ENCODE measurements at regions not wholly inside any gene's neighbourhood (a gene's known extent, or its start where the extent isn't known, plus 50 kb on each side); places are given as distances from the start of the nearest gene placed in this dataset.
A peak's percentile ranks its signal among the peaks of the same experiment; 100 is the strongest.

- H3K36me3 ChIP-seq (ENCODE audit: insufficient read depth, insufficient read length, low read length) = no peaks in the 10 kb centered on the region
- no peak overlapping the region for H3K4me3 ChIP-seq (ENCODE audit: insufficient read length, low read depth)
- DNase-seq (ENCODE audit: low read depth, low spot score) = no peak
- no peaks in the 10 kb centered on the region for H3K4me1 ChIP-seq (ENCODE audit: insufficient read depth, insufficient read length)
- no peak overlapping the region for H3K9ac ChIP-seq (ENCODE audit: insufficient read length, low read depth)
- no peaks in the 10 kb centered on the region for H3K27me3 ChIP-seq (ENCODE audit: insufficient read depth, insufficient read length)
- TF ChIP-seq ZNF274 (IDR thresholded peaks at IDR 0.05; ENCODE audit: low read depth, low read length) (no peak), YY1 (IDR thresholded peaks at IDR 0.05; ENCODE audit: insufficient read depth, insufficient read length) (no peak)
- H3K9me3 ChIP-seq (ENCODE audit: insufficient read depth, low read length) = no peaks in the 10 kb centered on the region
Observed at GRCh38 chr9:27634879-27635278, 61.6 kb upstream of the C9orf72 start.

GRCh38 chr9:27638716-27639115 is 65.4 kb upstream of the C9orf72 start:
- H3K4me3 ChIP-seq (ENCODE audit: insufficient read length, low read depth) = no peak overlapping the region
- H3K27me3 ChIP-seq (ENCODE audit: insufficient read depth, insufficient read length) = no peaks in the 10 kb centered on the region
- no peak for TF ChIP-seq ZNF274 (IDR thresholded peaks at IDR 0.05; ENCODE audit: low read depth, low read length)
- TF ChIP-seq YY1 (IDR thresholded peaks at IDR 0.05; ENCODE audit: insufficient read depth, insufficient read length) = no peak
- TF ChIP-seq SUZ12 (IDR thresholded peaks at IDR 0.05; ENCODE audit: extremely low read depth, insufficient read depth, insufficient read length) = no peak
- no peaks in the 10 kb centered on the region for H3K9me3 ChIP-seq (ENCODE audit: insufficient read depth, low read length)
- no peaks in the 10 kb centered on the region for H3K4me1 ChIP-seq (ENCODE audit: insufficient read depth, insufficient read length)
- DNase-seq (ENCODE audit: low read depth, low spot score) = no peak
- H3K9ac ChIP-seq (ENCODE audit: insufficient read length, low read depth) = no peak overlapping the region
- H3K36me3 ChIP-seq (ENCODE audit: insufficient read depth, insufficient read length, low read length) = no peaks in the 10 kb centered on the region

- no peaks in the 10 kb centered on the region for H3K27me3 ChIP-seq (ENCODE audit: insufficient read depth, insufficient read length)
- no peaks in the 10 kb centered on the region for H3K4me1 ChIP-seq (ENCODE audit: insufficient read depth, insufficient read length)
- H3K36me3 ChIP-seq (ENCODE audit: insufficient read depth, insufficient read length, low read length) = no peaks in the 10 kb centered on the region
- TF ChIP-seq SUZ12 (IDR thresholded peaks at IDR 0.05; ENCODE audit: extremely low read depth, insufficient read depth, insufficient read length) (no peak), YY1 (IDR thresholded peaks at IDR 0.05; ENCODE audit: insufficient read depth, insufficient read length) (no peak), ZNF274 (IDR thresholded peaks at IDR 0.05; ENCODE audit: low read depth, low read length) (no peak)
- H3K4me3 ChIP-seq (ENCODE audit: insufficient read length, low read depth) = no peak overlapping the region
- DNase-seq (ENCODE audit: low read depth, low spot score) = peak; percentile 28
- H3K9me3 ChIP-seq (ENCODE audit: insufficient read depth, low read length) = no peaks in the 10 kb centered on the region
- no peak overlapping the region for H3K9ac ChIP-seq (ENCODE audit: insufficient read length, low read depth)
Observed at GRCh38 chr9:27645161-27645840, 72.0 kb upstream of the C9orf72 start.

- no peaks in the 10 kb centered on the region for H3K9me3 ChIP-seq (ENCODE audit: insufficient read depth, low read length)
- H3K36me3 ChIP-seq (ENCODE audit: insufficient read depth, insufficient read length, low read length) = no peaks in the 10 kb centered on the region
- H3K9ac ChIP-seq (ENCODE audit: insufficient read length, low read depth) = no peak overlapping the region
- H3K4me1 ChIP-seq (ENCODE audit: insufficient read depth, insufficient read length) = no peaks in the 10 kb centered on the region
- no peak for DNase-seq (ENCODE audit: low read depth, low spot score)
- H3K4me3 ChIP-seq (ENCODE audit: insufficient read length, low read depth) = no peak overlapping the region
- H3K27me3 ChIP-seq (ENCODE audit: insufficient read depth, insufficient read length) = no peaks in the 10 kb centered on the region
- TF ChIP-seq YY1 (IDR thresholded peaks at IDR 0.05; ENCODE audit: insufficient read depth, insufficient read length) (no peak), SUZ12 (IDR thresholded peaks at IDR 0.05; ENCODE audit: extremely low read depth, insufficient read depth, insufficient read length) (no peak), ZNF274 (IDR thresholded peaks at IDR 0.05; ENCODE audit: low read depth, low read length) (no peak)
Observed at GRCh38 chr9:27653246-27653645, 80.0 kb upstream of the C9orf72 start.

GRCh38 chr9:27653957-27654356 is 80.7 kb upstream of the C9orf72 start:
- TF ChIP-seq SUZ12 (IDR thresholded peaks at IDR 0.05; ENCODE audit: extremely low read depth, insufficient read depth, insufficient read length) (no peak), YY1 (IDR thresholded peaks at IDR 0.05; ENCODE audit: insufficient read depth, insufficient read length) (no peak), ZNF274 (IDR thresholded peaks at IDR 0.05; ENCODE audit: low read depth, low read length) (no peak)
- Histone ChIP-seq H3K4me1 (ENCODE audit: insufficient read depth, insufficient read length) (no peaks in the 10 kb centered on the region), H3K36me3 (ENCODE audit: insufficient read depth, insufficient read length, low read length) (no peaks in the 10 kb centered on the region), H3K27me3 (ENCODE audit: insufficient read depth, insufficient read length) (no peaks in the 10 kb centered on the region), H3K9me3 (ENCODE audit: insufficient read depth, low read length) (no peaks in the 10 kb centered on the region), H3K9ac (ENCODE audit: insufficient read length, low read depth) (no peak overlapping the region), H3K4me3 (ENCODE audit: insufficient read length, low read depth) (no peak overlapping the region)
- no peak for DNase-seq (ENCODE audit: low read depth, low spot score)

DNA sequence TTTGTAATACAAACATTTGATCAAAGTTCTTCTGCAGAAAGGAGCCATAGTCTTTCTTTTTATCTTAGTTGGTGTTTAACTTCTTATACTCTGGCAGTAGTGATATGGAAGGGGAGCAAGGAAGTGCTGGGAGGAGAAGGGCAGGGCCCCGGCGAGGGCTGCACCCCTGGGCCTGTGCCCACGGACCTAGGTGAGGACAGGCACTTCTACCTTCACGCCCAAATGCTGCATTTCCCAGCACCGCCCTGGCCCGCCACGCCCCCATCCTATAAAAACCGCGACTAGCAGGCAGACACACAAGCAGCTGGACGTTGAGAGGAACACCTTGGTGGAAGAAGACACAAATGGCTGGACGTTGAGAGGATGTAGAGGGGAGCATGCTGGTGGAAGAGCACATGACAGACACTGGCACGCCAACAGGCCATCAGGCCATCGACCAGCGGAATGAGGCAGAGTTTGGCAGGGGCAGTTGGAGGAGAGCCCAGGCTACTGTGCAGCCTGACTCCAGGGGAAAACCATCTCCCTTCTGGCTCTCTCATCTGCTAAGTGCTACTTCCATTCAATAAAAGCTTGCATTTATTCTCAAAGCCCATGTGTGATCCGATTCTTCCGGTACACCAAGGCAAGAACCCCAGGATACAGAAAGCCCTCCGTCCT is 81.5 kb upstream of the C9orf72 start:
- Histone ChIP-seq H3K9me3 (ENCODE audit: insufficient read depth, low read length) (no peaks in the 10 kb centered on the region), H3K4me1 (ENCODE audit: insufficient read depth, insufficient read length) (no peaks in the 10 kb centered on the region), H3K9ac (ENCODE audit: insufficient read length, low read depth) (no peak overlapping the region), H3K36me3 (ENCODE audit: insufficient read depth, insufficient read length, low read length) (no peaks in the 10 kb centered on the region), H3K27me3 (ENCODE audit: insufficient read depth, insufficient read length) (no peaks in the 10 kb centered on the region), H3K4me3 (ENCODE audit: insufficient read length, low read depth) (no peak overlapping the region)
- TF ChIP-seq YY1 (IDR thresholded peaks at IDR 0.05; ENCODE audit: insufficient read depth, insufficient read length) (no peak), SUZ12 (IDR thresholded peaks at IDR 0.05; ENCODE audit: extremely low read depth, insufficient read depth, insufficient read length) (no peak), ZNF274 (IDR thresholded peaks at IDR 0.05; ENCODE audit: low read depth, low read length) (no peak)
- DNase-seq (ENCODE audit: low read depth, low spot score) = no peak

- Histone ChIP-seq H3K9ac (ENCODE audit: insufficient read length, low read depth) (no peak overlapping the region), H3K4me1 (ENCODE audit: insufficient read depth, insufficient read length) (no peaks in the 10 kb centered on the region), H3K4me3 (ENCODE audit: insufficient read length, low read depth) (no peak overlapping the region), H3K27me3 (ENCODE audit: insufficient read depth, insufficient read length) (no peaks in the 10 kb centered on the region), H3K36me3 (ENCODE audit: insufficient read depth, insufficient read length, low read length) (no peaks in the 10 kb centered on the region), H3K9me3 (ENCODE audit: insufficient read depth, low read length) (no peaks in the 10 kb centered on the region)
- TF ChIP-seq YY1 (IDR thresholded peaks at IDR 0.05; ENCODE audit: insufficient read depth, insufficient read length) = no peak
- TF ChIP-seq SUZ12 (IDR thresholded peaks at IDR 0.05; ENCODE audit: extremely low read depth, insufficient read depth, insufficient read length) = no peak
- no peak for TF ChIP-seq ZNF274 (IDR thresholded peaks at IDR 0.05; ENCODE audit: low read depth, low read length)
- DNase-seq (ENCODE audit: low read depth, low spot score) = no peak
Observed at GRCh38 chr9:27655441-27655840, 82.2 kb upstream of the C9orf72 start.

All from NT2/D1 (cell line).